Endothelial cell (in vitro differentiated cells): ENCODE measurements at regions not wholly inside any gene's neighbourhood (a gene's known extent, or its start where the extent isn't known, plus 50 kb on each side); places are given as distances from the start of the nearest gene placed in this dataset.

Source experiments
- DNase-seq: peaks from one replicate; pipeline ENCODE4 v3.0.0; 2021; ENCODE audit warnings: low spot score
- H3K27ac Mint-ChIP-seq: one replicate; pipeline ENCODE4 v1.8.0; 2021; ENCODE audit warnings: mixed read lengths, inconsistent platforms; ENCODE audit not compliant: unreplicated experiment
- H3K27me3 Mint-ChIP-seq: one replicate; pipeline ENCODE4 v1.8.0; 2021; ENCODE audit warnings: mild to moderate bottlenecking, moderate library complexity, mixed read lengths, inconsistent platforms; ENCODE audit not compliant: unreplicated experiment
- H3K36me3 Mint-ChIP-seq: one replicate; pipeline ENCODE4 v1.8.0; 2021; ENCODE audit warnings: mild to moderate bottlenecking, low read depth, mixed read lengths, inconsistent platforms; ENCODE audit not compliant: unreplicated experiment
- H3K4me1 Mint-ChIP-seq: one replicate; pipeline ENCODE4 v1.8.0; 2021; ENCODE audit warnings: mild to moderate bottlenecking, mixed read lengths, inconsistent platforms; ENCODE audit not compliant: unreplicated experiment
- H3K4me3 Mint-ChIP-seq: one replicate; pipeline ENCODE4 v1.8.0; 2021; ENCODE audit warnings: mild to moderate bottlenecking, mixed read lengths, inconsistent platforms; ENCODE audit not compliant: unreplicated experiment
- H3K9me3 Mint-ChIP-seq: one replicate; pipeline ENCODE4 v1.8.0; 2021; ENCODE audit warnings: mixed read lengths, inconsistent platforms; ENCODE audit not compliant: unreplicated experiment
- TF ChIP-seq, protein P1 (sequence below): fragments of 200-600 bp; sonication (generic); IDR thresholded peaks from one replicate; pipeline ENCODE4 v1.5.0; 2021; ENCODE audit warnings: antibody characterized with exemption; ENCODE audit not compliant: unreplicated experiment

DNA sequence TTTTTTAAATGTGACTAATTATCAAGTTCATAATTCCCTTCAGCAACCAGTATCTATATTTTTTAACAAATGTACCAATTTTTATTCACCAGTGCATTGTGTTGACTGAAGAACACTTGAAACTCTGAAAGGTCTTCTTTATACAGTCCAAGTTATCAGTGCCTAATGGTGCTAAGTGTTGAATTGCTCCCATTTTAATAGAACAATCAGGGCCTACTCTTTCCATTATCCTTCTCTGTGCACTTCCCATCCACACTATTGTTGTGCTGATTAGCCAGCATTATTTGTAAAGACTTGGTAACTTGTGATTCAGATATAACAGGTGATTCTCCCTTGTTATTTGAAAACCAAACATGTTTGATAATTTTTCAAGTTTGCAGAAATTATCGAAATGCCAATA is 1209.7 kb upstream of the MAP3K7 start:
- Mint-ChIP-seq H3K9me3 (no peaks in the 10 kb centered on the region), H3K4me1 (no peaks in the 10 kb centered on the region), H3K27me3 (no peaks in the 10 kb centered on the region), H3K27ac (no peak overlapping the region), H3K4me3 (no peak overlapping the region), H3K36me3 (no peaks in the 10 kb centered on the region)
- no peak for DNase-seq
- TF ChIP-seq, protein P1, sequence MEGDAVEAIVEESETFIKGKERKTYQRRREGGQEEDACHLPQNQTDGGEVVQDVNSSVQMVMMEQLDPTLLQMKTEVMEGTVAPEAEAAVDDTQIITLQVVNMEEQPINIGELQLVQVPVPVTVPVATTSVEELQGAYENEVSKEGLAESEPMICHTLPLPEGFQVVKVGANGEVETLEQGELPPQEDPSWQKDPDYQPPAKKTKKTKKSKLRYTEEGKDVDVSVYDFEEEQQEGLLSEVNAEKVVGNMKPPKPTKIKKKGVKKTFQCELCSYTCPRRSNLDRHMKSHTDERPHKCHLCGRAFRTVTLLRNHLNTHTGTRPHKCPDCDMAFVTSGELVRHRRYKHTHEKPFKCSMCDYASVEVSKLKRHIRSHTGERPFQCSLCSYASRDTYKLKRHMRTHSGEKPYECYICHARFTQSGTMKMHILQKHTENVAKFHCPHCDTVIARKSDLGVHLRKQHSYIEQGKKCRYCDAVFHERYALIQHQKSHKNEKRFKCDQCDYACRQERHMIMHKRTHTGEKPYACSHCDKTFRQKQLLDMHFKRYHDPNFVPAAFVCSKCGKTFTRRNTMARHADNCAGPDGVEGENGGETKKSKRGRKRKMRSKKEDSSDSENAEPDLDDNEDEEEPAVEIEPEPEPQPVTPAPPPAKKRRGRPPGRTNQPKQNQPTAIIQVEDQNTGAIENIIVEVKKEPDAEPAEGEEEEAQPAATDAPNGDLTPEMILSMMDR = no peak

DNA sequence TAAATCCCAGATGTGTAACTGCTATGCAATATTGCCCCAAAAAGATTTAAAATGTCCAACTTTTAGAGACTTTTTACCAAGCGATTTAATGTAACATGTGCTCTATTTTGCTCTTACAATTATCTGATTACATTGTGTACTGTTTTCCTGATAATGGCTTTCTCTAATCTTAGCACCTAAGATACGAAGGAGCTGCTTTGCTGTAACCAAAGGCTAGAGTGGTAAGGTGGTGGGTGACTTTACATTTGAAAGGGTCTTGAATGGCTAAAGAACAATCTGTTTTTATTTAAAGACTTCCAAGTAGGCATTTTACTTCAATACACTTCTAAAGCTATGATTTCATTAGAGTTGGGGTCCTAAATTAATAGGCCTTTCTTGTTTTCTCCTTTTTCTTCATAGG is 1201.6 kb upstream of the MAP3K7 start:
- Mint-ChIP-seq H3K36me3 (no peaks in the 10 kb centered on the region), H3K4me1 (no peaks in the 10 kb centered on the region), H3K27me3 (no peaks in the 10 kb centered on the region), H3K27ac (no peak overlapping the region), H3K9me3 (no peaks in the 10 kb centered on the region), H3K4me3 (no peak overlapping the region)
- TF ChIP-seq, protein P1 = no peak
- DNase-seq = no peak

DNA sequence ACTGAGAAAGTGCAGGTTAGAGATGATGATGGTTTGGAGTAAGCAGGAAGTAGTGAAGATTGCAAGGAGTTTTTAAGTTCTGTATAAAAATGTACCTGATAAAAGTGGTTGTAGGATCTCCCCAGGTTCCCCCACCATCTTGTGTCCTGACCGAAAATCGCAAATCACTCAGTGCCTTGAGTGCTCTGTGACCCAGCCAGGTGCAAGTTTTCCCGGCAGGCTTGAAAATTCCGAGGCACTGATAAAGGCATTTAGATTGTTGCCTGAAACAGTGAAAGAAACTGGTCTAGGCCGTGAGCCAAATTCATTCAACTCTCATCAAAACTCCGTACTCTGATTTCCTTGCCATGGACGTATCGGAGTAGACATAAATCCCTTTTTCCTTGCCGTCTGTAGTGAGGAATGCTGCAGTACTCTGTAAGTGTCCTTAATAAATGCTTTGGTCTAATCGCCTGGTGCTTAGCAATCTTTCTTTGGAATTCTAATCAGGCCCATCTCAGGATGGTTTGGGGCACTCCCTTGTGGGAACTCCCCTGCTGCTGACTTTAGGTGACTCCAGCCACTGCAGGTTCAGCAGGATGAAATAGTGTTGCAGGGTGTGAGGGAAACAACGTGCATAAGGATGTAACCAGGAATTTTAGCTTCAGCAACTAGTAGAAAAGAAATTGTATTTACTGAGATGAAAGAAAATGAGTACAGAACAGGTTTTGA is 1199.8 kb upstream of the MAP3K7 start:
- no peaks in the 10 kb centered on the region for H3K4me1 Mint-ChIP-seq
- no peaks in the 10 kb centered on the region for H3K36me3 Mint-ChIP-seq
- no peaks in the 10 kb centered on the region for H3K27me3 Mint-ChIP-seq
- TF ChIP-seq, protein P1 = no peak
- DNase-seq = no peak
- H3K27ac Mint-ChIP-seq = no peak overlapping the region
- H3K9me3 Mint-ChIP-seq = no peaks in the 10 kb centered on the region
- no peak overlapping the region for H3K4me3 Mint-ChIP-seq

DNA sequence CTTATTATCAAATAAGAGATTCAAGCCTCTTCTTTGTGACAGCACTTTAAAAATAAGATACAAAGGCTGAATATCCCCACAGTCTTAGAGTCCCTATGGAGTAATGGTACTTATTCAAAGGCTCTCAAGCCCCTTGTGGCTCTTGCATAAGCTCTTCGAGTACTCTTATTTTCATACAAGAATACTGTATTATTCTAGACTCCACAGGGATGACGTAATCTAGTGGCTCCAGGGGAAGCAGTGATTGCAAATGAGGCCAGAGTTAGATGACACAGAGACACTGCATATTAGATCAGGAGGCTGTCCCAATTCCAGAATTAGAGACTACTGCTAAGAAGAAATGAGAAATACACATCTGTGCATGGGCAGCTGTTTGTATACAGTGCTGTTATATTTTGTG is 1195.9 kb upstream of the MAP3K7 start:
- Mint-ChIP-seq H3K9me3 (no peaks in the 10 kb centered on the region), H3K27ac (no peak overlapping the region), H3K27me3 (no peaks in the 10 kb centered on the region), H3K36me3 (no peaks in the 10 kb centered on the region), H3K4me1 (no peaks in the 10 kb centered on the region), H3K4me3 (no peak overlapping the region)
- no peak for DNase-seq
- TF ChIP-seq, protein P1 = no peak

DNA sequence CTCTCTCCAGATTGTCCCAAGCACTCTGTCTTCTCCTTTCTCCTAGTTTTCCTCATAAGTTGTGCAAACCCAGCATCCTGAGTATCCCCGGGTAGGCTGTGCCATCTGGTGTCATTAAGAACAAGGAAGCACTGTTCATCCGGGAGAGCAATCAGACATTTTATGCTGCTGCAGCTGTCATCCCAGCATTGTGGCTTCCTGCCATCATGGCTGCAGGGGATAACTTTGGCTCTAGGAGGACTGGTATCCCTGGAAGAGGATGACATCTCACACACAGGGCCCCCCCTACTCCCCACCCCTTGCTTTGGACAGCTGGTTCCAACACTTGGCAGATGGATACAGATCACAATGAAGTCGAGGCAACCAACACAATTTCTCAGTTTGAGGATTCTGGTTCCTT is 1195.1 kb upstream of the MAP3K7 start:
- Mint-ChIP-seq H3K9me3 (no peaks in the 10 kb centered on the region), H3K4me1 (no peaks in the 10 kb centered on the region), H3K27ac (no peak overlapping the region), H3K36me3 (no peaks in the 10 kb centered on the region), H3K4me3 (no peak overlapping the region), H3K27me3 (no peaks in the 10 kb centered on the region)
- TF ChIP-seq, protein P1 = no peak
- no peak for DNase-seq
